Endothelial cell of umbilical vein (primary cell): ENCODE measurements at regions not wholly inside any gene's neighbourhood (a gene's known extent, or its start where the extent isn't known, plus 50 kb on each side); places are given as distances from the start of the nearest gene placed in this dataset.

ENCODE experiments used
- BruUV-seq: library from RNA; stranded (reverse); fragments of 400-500 nt; replicated peaks from 2 replicates; lab custom pipeline; 2021; lab: Mats Ljungman, UMichigan
- CTCF ChIA-PET: fragments of 300-600, 350-600 bp; sonication (Branson Sonifier 250); formaldehyde crosslinking; loops from one replicate; lab custom pipeline; 2021; ENCODE audit warnings: antibody characterized with exemption, inconsistent platforms; lab: Charles Lee
- POLR2A ChIA-PET: fragments of 300-600, 350-600 bp; sonication (Branson Sonifier 250); formaldehyde crosslinking; loops from one replicate; lab custom pipeline; 2021; ENCODE audit warnings: antibody characterized with exemption, inconsistent platforms; lab: Charles Lee
- DNase-seq: peaks from one replicate; pipeline ENCODE4 v3.0.0-alpha.2; 2011; ENCODE audit warnings: low read depth, low spot score
- FAIRE-seq: peaks from 2 replicates; lab custom pipeline; 2011; peaks lifted over from hg19 to GRCh38; lab: Jason Lieb, UNC
- H2AFZ ChIP-seq: 2 replicates; pipeline ENCODE4 v1.6.0; 2012; ENCODE audit warnings: low read depth, low read length, control low read depth, inconsistent platforms
- H3K27ac ChIP-seq: 2 replicates; pipeline ENCODE4 v1.5.1; 2011; ENCODE audit warnings: low read depth, mild to moderate bottlenecking, control low read depth, low read length, moderate library complexity; ENCODE audit not compliant: insufficient read depth
- H3K27me3 ChIP-seq, 2 experiments: 2 replicates each; pipeline versions ENCODE4 v1.6.0 to v1.6.1; 2011; ENCODE audit warnings: low read length in 2 of 2, mixed read lengths in 1 of 2; ENCODE audit not compliant: control insufficient read depth in 2 of 2, insufficient read depth in 2 of 2
- H3K36me3 ChIP-seq, 2 experiments: 2 replicates in 1 of 2; 3 replicates in 1 of 2; pipeline ENCODE4 v1.5.1; 2011; ENCODE audit warnings: low read length in 2 of 2, mild to moderate bottlenecking in 1 of 2, moderate library complexity in 1 of 2; ENCODE audit not compliant: control insufficient read depth in 2 of 2, insufficient read depth in 2 of 2; ENCODE audit errors: extremely low read depth in 1 of 2
- H3K4me1 ChIP-seq: 3 replicates; pipeline ENCODE4 v1.5.1; 2011; ENCODE audit warnings: mild to moderate bottlenecking, low read length; ENCODE audit not compliant: control insufficient read depth, insufficient read depth; ENCODE audit errors: extremely low read depth
- H3K4me2 ChIP-seq: 2 replicates; pipeline ENCODE4 v1.6.1; 2011; ENCODE audit warnings: low read length, control low read depth, mixed read lengths; ENCODE audit not compliant: insufficient read depth
- H3K4me3 ChIP-seq, 3 experiments: fragments of 200-600 bp in 1 of 3; sonication (generic), shearing (Covaris generic) in 1 of 3; replicated peaks in 1 of 3; 2 replicates each; pipeline ENCODE4 v1.5.1; 2011 to 2016; ENCODE audit warnings: control low read depth in 3 of 3, low read length in 3 of 3, mild to moderate bottlenecking in 2 of 3, inconsistent platforms in 1 of 3, low read depth in 1 of 3, moderate library complexity in 1 of 3; ENCODE audit not compliant: insufficient read depth in 1 of 3
- H3K79me2 ChIP-seq: 2 replicates; pipeline ENCODE4 v1.6.0; 2012; ENCODE audit warnings: low read length, inconsistent platforms; ENCODE audit not compliant: control insufficient read depth, insufficient read depth
- H3K9ac ChIP-seq: replicated peaks from 2 replicates; pipeline ENCODE3; 2011; ENCODE audit warnings: low read length, control low read depth; ENCODE audit not compliant: insufficient read depth; ENCODE audit errors: extremely low read depth
- H3K9me1 ChIP-seq: replicated peaks from 3 replicates; pipeline ENCODE4 v1.6.0; 2011; ENCODE audit warnings: mild to moderate bottlenecking, low read length; ENCODE audit not compliant: control insufficient read depth, insufficient read depth; ENCODE audit errors: extremely low read depth
- H3K9me3 ChIP-seq: replicated peaks from 2 replicates; pipeline ENCODE4 v1.5.1; 2012; ENCODE audit warnings: low read length, inconsistent platforms; ENCODE audit not compliant: control insufficient read depth, insufficient read depth
- H4K20me1 ChIP-seq: replicated peaks from 2 replicates; pipeline ENCODE3; 2011; ENCODE audit warnings: mild to moderate bottlenecking, low read length; ENCODE audit not compliant: control insufficient read depth, insufficient read depth; ENCODE audit errors: extremely low read depth
- CTCF ChIP-seq, 2 donors: IDR thresholded peaks; 1 replicate in 1 of 2; 2 replicates in 1 of 2; pipeline ENCODE4 v1.5.1; 2011; ENCODE audit warnings: low read length in 2 of 2, mild to moderate bottlenecking in 2 of 2, moderate library complexity in 2 of 2, control low read depth in 1 of 2, inconsistent platforms in 1 of 2, low read depth in 1 of 2; ENCODE audit not compliant: insufficient read depth in 1 of 2; ENCODE audit errors: extremely low read depth in 1 of 2
- EZH2 ChIP-seq: IDR thresholded peaks from 2 replicates; pipeline ENCODE4 v1.6.1; 2012; ENCODE audit warnings: borderline replicate concordance, low read depth, mild to moderate bottlenecking, moderate library complexity, low read length, inconsistent platforms; ENCODE audit not compliant: severe bottlenecking
- FOS ChIP-seq: IDR thresholded peaks from 2 replicates; pipeline ENCODE4 v1.6.1; 2011; ENCODE audit warnings: mild to moderate bottlenecking, low read length, moderate library complexity, borderline replicate concordance; ENCODE audit not compliant: insufficient read depth
- GATA2 ChIP-seq: IDR thresholded peaks from 2 replicates; pipeline ENCODE4 v1.7.0; 2011; ENCODE audit warnings: low read depth, mild to moderate bottlenecking, moderate library complexity, mixed read lengths, low read length; ENCODE audit not compliant: insufficient read length, insufficient read depth
- JUN ChIP-seq: IDR thresholded peaks from 2 replicates; pipeline ENCODE4 v1.6.1; 2011; ENCODE audit warnings: borderline replicate concordance, low read depth; ENCODE audit not compliant: insufficient read length, insufficient read depth
- MAX ChIP-seq: IDR thresholded peaks from 2 replicates; pipeline ENCODE4 v1.6.1; 2011; ENCODE audit not compliant: insufficient read depth, insufficient read length
- MYC ChIP-seq: IDR thresholded peaks from one replicate; pipeline ENCODE4 v1.6.1; 2011; ENCODE audit warnings: mild to moderate bottlenecking, low read depth, low read length
- POLR2A ChIP-seq: IDR thresholded peaks from 2 replicates; pipeline ENCODE4 v1.6.1; 2012; ENCODE audit warnings: low read depth, mild to moderate bottlenecking, control low read depth, low read length
- POLR2AphosphoS5 ChIP-seq: IDR thresholded peaks from 2 replicates; pipeline ENCODE4 v1.6.1; 2012; ENCODE audit warnings: low read depth, mild to moderate bottlenecking, control low read depth, low read length, moderate library complexity; ENCODE audit not compliant: insufficient read depth
- dilution Hi-C: fragments of 300-500 bp; cut with MboI; formaldehyde crosslinking; loops from one replicate; pipeline ENCODE4 v1.15.0; 2019; ENCODE audit warnings: low sequenced_read_pairs; ENCODE audit not compliant: extremely low pct_ligation_motif_present
- intact Hi-C: fragments of 100-400 bp; cut with micrococcal nuclease; formaldehyde crosslinking; loops from one replicate; pipeline ENCODE4 v1.10.0; 2022

GRCh38 chr12:111149299-111149698 lies 219.6 kb downstream of the PHETA1 start:
- ChIA-PET POLR2A (no interaction called here), CTCF (interaction anchor here (1.1 kb wide), 1 partner anchor 9 kb away, joined by 4 read pairs; no protein-coding TSS in a partner anchor)
- Histone ChIP-seq H3K27ac (no peak overlapping the region), H3K4me2 (no peak overlapping the region), H4K20me1 (no peaks in the 10 kb centered on the region), H3K4me3 (no peak overlapping the region), H3K27me3 (peaks cover 4 to 7% of the 10 kb centered on the region in 2 experiments), H3K9ac (no peak overlapping the region), H3K79me2 (no peaks in the 10 kb centered on the region), H3K36me3 (no peaks in the 10 kb centered on the region), H3K9me1 (no peaks in the 10 kb centered on the region), H2AFZ (no peak overlapping the region), H3K9me3 (no peaks in the 10 kb centered on the region), H3K4me1 (no peaks in the 10 kb centered on the region)
- dilution Hi-C loops (no loop called here), intact Hi-C loops (no loop called here)
- FAIRE-seq: no peak
- no TSS peak for BruUV-seq
- no peak for TF ChIP-seq GATA2
- TF ChIP-seq MYC: no peak
- TF ChIP-seq JUN: no peak
- TF ChIP-seq POLR2A: no peak
- TF ChIP-seq POLR2AphosphoS5: no peak
- no peak for TF ChIP-seq MAX
- TF ChIP-seq FOS: no peak
- TF ChIP-seq CTCF (IDR thresholded peaks at IDR 0.05; ENCODE audit: extremely low read depth in 1 of 2, insufficient read depth in 1 of 2, low read depth in 1 of 2, low read length in 2 of 2): no peak
- TF ChIP-seq EZH2: no peak
- no peak for DNase-seq
